HTR-8/SVneo (cell line): ENCODE measurements at regions not wholly inside any gene's neighbourhood (a gene's known extent, or its start where the extent isn't known, plus 50 kb on each side); places are given as distances from the start of the nearest gene placed in this dataset.
"Not testable (repeated sequence)": the region's sequence is repeated elsewhere in the genome, so short reads cannot be mapped to it uniquely, and the experiment has no call there.

ENCODE experiments used
- DNase-seq: peaks from one replicate; pipeline ENCODE4 v3.0.0; 2011; ENCODE audit warnings: low spot score, mixed read lengths; ENCODE audit not compliant: insufficient read length
- FAIRE-seq: peaks from 2 replicates; lab custom pipeline; 2011; peaks lifted over from hg19 to GRCh38; lab: Jason Lieb, UNC

GRCh38 chr2:67733517-67733916 is 329.3 kb downstream of the C1D start:
- DNase-seq = peak; percentile 53
- FAIRE-seq = peak; percentile 42

GRCh38 chr2:67752199-67752598 is 310.6 kb downstream of the C1D start:
- DNase-seq (no peak), FAIRE-seq (no peak)

GRCh38 chr2:67752969-67753368 is 309.8 kb downstream of the C1D start:
- FAIRE-seq (no peak), DNase-seq (peak; percentile 4)

- DNase-seq = no peak
- FAIRE-seq = no peak
These were observed 307.5 kb downstream of the C1D start for GRCh38 chr2:67755156-67755882.

- DNase-seq (no peak), FAIRE-seq (no peak)
These were observed 301.8 kb downstream of the C1D start for GRCh38 chr2:67760995-67761394.

GRCh38 chr2:67771380-67771779 is 291.4 kb downstream of the C1D start:
- FAIRE-seq = no peak
- DNase-seq = no peak

- FAIRE-seq = no peak
- DNase-seq = no peak
These were observed 290.3 kb downstream of the C1D start for GRCh38 chr2:67772216-67773170.

- no peak for DNase-seq
- FAIRE-seq = no peak
These were observed 289.0 kb downstream of the C1D start for GRCh38 chr2:67773851-67774250.

GRCh38 chr2:67776276-67776675 is 286.5 kb downstream of the C1D start:
- FAIRE-seq (no peak), DNase-seq (no peak)

- no peak for FAIRE-seq
- no peak for DNase-seq
These were observed 285.8 kb downstream of the C1D start for GRCh38 chr2:67777010-67777409.

GRCh38 chr2:67777836-67778429 is 284.9 kb downstream of the C1D start:
- no peak for DNase-seq
- no peak for FAIRE-seq

GRCh38 chr2:67780841-67781240 is 282.0 kb downstream of the C1D start:
- not testable (repeated sequence) for DNase-seq, FAIRE-seq

GRCh38 chr2:67782443-67782842 is 280.4 kb downstream of the C1D start:
- FAIRE-seq (no peak), DNase-seq (no peak)

GRCh38 chr2:67783026-67783425 is 279.8 kb downstream of the C1D start:
- DNase-seq = no peak
- no peak for FAIRE-seq

- peak; percentile 13 for DNase-seq
- FAIRE-seq = peak; percentile 16
These were observed 272.2 kb downstream of the C1D start for GRCh38 chr2:67790622-67791021.

- FAIRE-seq = no peak
- DNase-seq = no peak
These were observed 270.6 kb downstream of the C1D start for GRCh38 chr2:67792191-67792590.

- no peak for FAIRE-seq
These were observed 270.1 kb downstream of the C1D start for GRCh38 chr2:67792681-67793091.

GRCh38 chr2:67797801-67798540 is 264.8 kb downstream of the C1D start:
- no peak for DNase-seq
- no peak for FAIRE-seq

More at GRCh38 chr2:67792681-67793091, 270.1 kb downstream of the C1D start:
- no peak for DNase-seq

- FAIRE-seq = no peak
- DNase-seq = no peak
These were observed 264.2 kb downstream of the C1D start for GRCh38 chr2:67798541-67799160.

GRCh38 chr2:67799886-67800285 is 262.9 kb downstream of the C1D start:
- DNase-seq (no peak), FAIRE-seq (no peak)
